AG04450 (cell line): ENCODE measurements at regions not wholly inside any gene's neighbourhood (a gene's known extent, or its start where the extent isn't known, plus 50 kb on each side); places are given as distances from the start of the nearest gene placed in this dataset.
"Not testable (repeated sequence)": the region's sequence is repeated elsewhere in the genome, so short reads cannot be mapped to it uniquely, and the experiment has no call there.

ENCODE experiments used
- CTCF ChIA-PET: fragments of 300-600, 350-600 bp; formaldehyde crosslinking; extraction: SDS; loops from one replicate; lab custom pipeline; 2022; ENCODE audit warnings: antibody characterized with exemption, inconsistent platforms; lab: Charles Lee
- POLR2A ChIA-PET: fragments of 350-600 bp; formaldehyde crosslinking; extraction: SDS; loops from one replicate; lab custom pipeline; 2021; ENCODE audit warnings: antibody characterized with exemption, inconsistent platforms; lab: Yijun Ruan, JAX
- DNase-seq: peaks from one replicate; pipeline ENCODE4 v3.0.0-alpha.2; 2011; ENCODE audit warnings: low read depth, low spot score
- H3K27ac ChIP-seq: one replicate; pipeline ENCODE4 v1.5.1; 2012; ENCODE audit warnings: low read depth, low read length, control low read depth
- H3K27me3 ChIP-seq: one replicate; pipeline ENCODE4 v1.6.0; 2012; ENCODE audit warnings: low read length; ENCODE audit not compliant: control insufficient read depth, insufficient read depth
- H3K4me3 ChIP-seq: 2 replicates; pipeline ENCODE4 v1.5.1; 2011; ENCODE audit warnings: mild to moderate bottlenecking, low read depth, low read length, control low read depth
- H3K9me3 ChIP-seq: 2 replicates; pipeline ENCODE4 v1.5.1; 2012; ENCODE audit warnings: low read length; ENCODE audit not compliant: control insufficient read depth, insufficient read depth
- CTCF ChIP-seq: IDR thresholded peaks from 2 replicates; pipeline ENCODE4 v1.5.1; 2011; ENCODE audit warnings: low read depth, low read length, control low read depth, inconsistent platforms

DNA sequence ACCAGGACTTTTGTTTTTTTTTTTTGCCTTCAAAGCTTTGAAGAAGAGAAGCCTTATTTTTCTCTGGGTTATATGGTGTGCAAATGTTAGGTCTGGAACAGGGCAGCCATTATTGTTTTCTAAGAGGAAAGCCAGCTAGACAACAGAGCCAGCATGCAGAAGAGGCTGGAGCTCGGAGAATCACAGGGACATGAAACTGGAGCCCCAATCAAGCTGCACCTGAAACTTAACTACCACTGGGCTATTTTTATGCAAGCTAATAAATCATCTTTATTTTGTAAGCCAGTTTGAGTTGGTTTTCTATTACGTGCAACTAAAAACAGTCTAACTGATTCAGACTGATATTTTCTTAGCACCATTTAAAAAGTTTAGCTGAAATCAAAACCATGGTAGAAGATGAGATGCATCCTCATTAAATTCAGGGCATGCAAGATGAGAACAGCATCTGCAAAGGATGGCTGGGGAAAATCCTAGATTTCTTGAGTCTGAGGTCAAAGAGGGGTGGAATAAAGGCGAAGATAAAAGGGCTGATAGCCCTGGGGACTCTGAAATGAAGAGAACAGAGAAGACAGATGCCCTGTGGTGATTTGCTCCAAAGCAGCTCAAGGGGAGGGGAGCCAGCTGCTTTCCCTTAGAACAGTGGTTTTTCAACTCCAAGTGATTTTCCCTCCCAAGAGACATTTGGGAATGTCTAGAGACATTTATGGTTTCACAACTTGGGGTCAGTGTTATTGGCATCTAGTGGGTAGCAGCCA is 177.1 kb upstream of the WSCD1 start:
- Histone ChIP-seq H3K4me3 (no peak overlapping the region), H3K9me3 (peaks cover 3% of the 10 kb centered on the region; the same call in 1 of the 2 replicates), H3K27me3 (no peaks in the 10 kb centered on the region), H3K27ac (no peak overlapping the region)
- no peak for TF ChIP-seq CTCF
- ChIA-PET CTCF (no interaction called here), POLR2A (no interaction called here)
- DNase-seq = no peak

- H3K9me3 ChIP-seq = peaks cover 6% of the 10 kb centered on the region; the same call in 1 of the 2 replicates
- no peak for TF ChIP-seq CTCF
- ChIA-PET CTCF (interaction anchor here (0.5 kb wide), 1 partner anchor 716 kb away, joined by 3 read pairs; no protein-coding TSS in a partner anchor), POLR2A (no interaction called here)
- H3K27me3 ChIP-seq = no peaks in the 10 kb centered on the region
- no peak overlapping the region for H3K4me3 ChIP-seq
- no peak overlapping the region for H3K27ac ChIP-seq
- no peak for DNase-seq
Observed at GRCh38 chr17:5893741-5894140, 176.4 kb upstream of the WSCD1 start.

DNA sequence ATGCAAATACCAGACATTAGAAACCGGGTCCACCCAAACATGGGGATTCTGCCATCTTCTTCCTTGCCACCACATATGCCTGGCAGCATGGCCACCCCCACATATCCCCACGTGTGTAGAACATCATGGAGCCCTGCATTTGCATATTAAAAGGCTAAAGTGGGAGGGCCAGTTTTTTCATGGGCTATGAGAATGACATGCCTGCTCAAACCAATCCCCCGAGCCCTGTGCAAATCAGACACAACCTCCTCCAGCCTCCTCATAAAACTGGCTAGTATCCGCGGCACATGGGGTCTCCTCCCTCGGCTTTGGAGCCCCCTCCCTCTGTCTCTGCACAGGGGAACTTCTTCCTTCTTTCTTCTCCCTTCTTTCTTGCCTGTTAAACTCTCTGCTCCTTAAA is 174.9 kb upstream of the WSCD1 start:
- POLR2A ChIA-PET = no interaction called here
- no peak for TF ChIP-seq CTCF
- Histone ChIP-seq H3K4me3 (no peak overlapping the region), H3K27me3 (peaks cover 3% of the 10 kb centered on the region), H3K27ac (no peak overlapping the region), H3K9me3 (peaks cover 14% of the 10 kb centered on the region; the same call in 1 of the 2 replicates)
- CTCF ChIA-PET = no interaction called here
- DNase-seq = no peak

GRCh38 chr17:5896215-5896614 is 174.0 kb upstream of the WSCD1 start:
- TF ChIP-seq CTCF = no peak
- H3K4me3 ChIP-seq = no peak overlapping the region
- peaks cover 14% of the 10 kb centered on the region; the same call in 1 of the 2 replicates for H3K9me3 ChIP-seq
- no peak overlapping the region for H3K27ac ChIP-seq
- peaks cover 3% of the 10 kb centered on the region for H3K27me3 ChIP-seq
- DNase-seq = no peak
- ChIA-PET POLR2A (no interaction called here), CTCF (no interaction called here)

GRCh38 chr17:5897275-5897911 is 172.8 kb upstream of the WSCD1 start:
- no peak for TF ChIP-seq CTCF
- no peak for DNase-seq
- Histone ChIP-seq H3K4me3 (no peak overlapping the region), H3K27me3 (peaks cover 3% of the 10 kb centered on the region), H3K9me3 (peaks cover 16% of the 10 kb centered on the region; the same call in 1 of the 2 replicates), H3K27ac (no peak overlapping the region)
- POLR2A ChIA-PET = no interaction called here
- CTCF ChIA-PET = interaction anchor here (0.6 kb wide), 1 partner anchor 13 kb away, joined by 4 read pairs; no protein-coding TSS in a partner anchor

GRCh38 chr17:5897981-5898380 is 172.2 kb upstream of the WSCD1 start:
- POLR2A ChIA-PET, DNase-seq, CTCF ChIA-PET, H3K4me3 ChIP-seq, H3K27me3 ChIP-seq, H3K27ac ChIP-seq: not testable (repeated sequence)
- H3K9me3 ChIP-seq = peaks cover 19% of the 10 kb centered on the region; the same call in 1 of the 2 replicates
